Activated naive CD8-positive, alpha-beta T cell treated with anti-CD3 and anti-CD28 coated beads for 36 hours (primary cell): ENCODE measurements at regions not wholly inside any gene's neighbourhood (a gene's known extent, or its start where the extent isn't known, plus 50 kb on each side); places are given as distances from the start of the nearest gene placed in this dataset.

ENCODE experiments used
- DNase-seq: peaks from one replicate; pipeline ENCODE4 v3.0.0; 2021
- H3K27ac Mint-ChIP-seq: one replicate; pipeline ENCODE4 v1.8.0; 2022; ENCODE audit warnings: mild to moderate bottlenecking, moderate library complexity, mixed read lengths
- H3K27me3 Mint-ChIP-seq: one replicate; pipeline ENCODE4 v1.8.0; 2022; ENCODE audit warnings: mild to moderate bottlenecking, mixed read lengths
- H3K36me3 Mint-ChIP-seq: one replicate; pipeline ENCODE4 v1.8.0; 2021; ENCODE audit warnings: mild to moderate bottlenecking, mixed read lengths
- H3K4me1 Mint-ChIP-seq: one replicate; pipeline ENCODE4 v1.8.0; 2021; ENCODE audit warnings: mixed read lengths
- H3K4me3 Mint-ChIP-seq: one replicate; pipeline ENCODE4 v1.8.0; 2022; ENCODE audit warnings: mild to moderate bottlenecking, moderate library complexity, mixed read lengths
- H3K9me3 Mint-ChIP-seq: one replicate; pipeline ENCODE4 v1.8.0; 2022; ENCODE audit warnings: mixed read lengths

GRCh38 chr3:27533718-27534573 lies 49.8 kb upstream of the SLC4A7 start:
- no peaks in the 10 kb centered on the region for H3K36me3 Mint-ChIP-seq
- H3K4me1 Mint-ChIP-seq: peaks cover 10% of the 10 kb centered on the region
- no peaks in the 10 kb centered on the region for H3K9me3 Mint-ChIP-seq
- no peaks in the 10 kb centered on the region for H3K27me3 Mint-ChIP-seq
- DNase-seq: no peak
- H3K27ac Mint-ChIP-seq: peak overlapping the region; percentile 10
- no peak overlapping the region for H3K4me3 Mint-ChIP-seq
